Nephron progenitor cell (in vitro differentiated cells): ENCODE measurements at regions not wholly inside any gene's neighbourhood (a gene's known extent, or its start where the extent isn't known, plus 50 kb on each side); places are given as distances from the start of the nearest gene placed in this dataset.
A peak's percentile ranks its signal among the peaks of the same experiment; 100 is the strongest.

Source experiments
- DNase-seq: peaks from one replicate; pipeline ENCODE4 v3.0.0; 2021
- H3K27ac Mint-ChIP-seq: 2 replicates; pipeline ENCODE4 v1.8.0; 2021; ENCODE audit warnings: mild to moderate bottlenecking, moderate library complexity, mixed read lengths
- H3K27me3 Mint-ChIP-seq: 2 replicates; pipeline ENCODE4 v1.8.0; 2021; ENCODE audit warnings: mild to moderate bottlenecking, low read depth, mixed read lengths; ENCODE audit not compliant: poor library complexity
- H3K36me3 Mint-ChIP-seq: 2 replicates; pipeline ENCODE4 v1.8.0; 2021; ENCODE audit warnings: low read depth, mixed read lengths
- H3K4me1 Mint-ChIP-seq: 2 replicates; pipeline ENCODE4 v1.8.0; 2021; ENCODE audit warnings: mixed read lengths
- H3K4me3 Mint-ChIP-seq: 2 replicates; pipeline ENCODE4 v1.8.0; 2021; ENCODE audit warnings: mild to moderate bottlenecking, moderate library complexity, mixed read lengths
- H3K9me3 Mint-ChIP-seq: 2 replicates; pipeline ENCODE4 v1.8.0; 2021; ENCODE audit warnings: mild to moderate bottlenecking, moderate library complexity, mixed read lengths
- CTCF ChIP-seq: fragments of 200-600 bp; sonication (generic); IDR thresholded peaks from 2 replicates; pipeline ENCODE4 v1.5.0; 2021; ENCODE audit warnings: antibody characterized with exemption

DNA sequence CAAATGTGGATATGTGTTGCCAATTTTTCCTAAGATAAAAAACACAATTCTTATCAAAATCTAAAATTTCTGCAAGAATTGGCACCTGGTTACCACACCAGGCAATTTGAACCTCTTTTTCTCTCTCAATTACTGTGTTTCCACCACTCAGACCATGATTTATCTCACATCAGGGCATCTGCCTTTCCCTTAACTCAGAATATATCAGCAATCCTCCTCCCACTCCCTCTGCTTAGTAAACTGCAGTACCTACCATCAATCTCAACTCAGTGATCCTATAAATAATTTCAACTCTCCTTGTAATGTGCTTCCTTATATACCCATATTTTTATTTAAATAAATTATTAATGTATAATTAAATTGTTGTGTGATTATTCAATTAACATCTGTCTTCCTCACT lies 212.3 kb upstream of the PCDH15 start:
- DNase-seq = no peak
- Mint-ChIP-seq H3K9me3 (no peaks in the 10 kb centered on the region), H3K27me3 (no peaks in the 10 kb centered on the region), H3K36me3 (no peaks in the 10 kb centered on the region), H3K4me3 (no peak overlapping the region), H3K27ac (no peak overlapping the region), H3K4me1 (peaks cover 13% of the 10 kb centered on the region)
- no peak for TF ChIP-seq CTCF

- H3K36me3 Mint-ChIP-seq = no peaks in the 10 kb centered on the region
- no peak for TF ChIP-seq CTCF
- no peak overlapping the region for H3K4me3 Mint-ChIP-seq
Measured at GRCh38 chr10:55002420-55002819, 201.4 kb upstream of the PCDH15 start.

GRCh38 chr10:55001422-55001821 lies 200.4 kb upstream of the PCDH15 start:
- Mint-ChIP-seq H3K4me1 (no peaks in the 10 kb centered on the region), H3K27me3 (no peaks in the 10 kb centered on the region), H3K9me3 (peaks cover 14% of the 10 kb centered on the region), H3K36me3 (no peaks in the 10 kb centered on the region), H3K4me3 (no peak overlapping the region), H3K27ac (no peak overlapping the region)
- TF ChIP-seq CTCF = no peak
- DNase-seq = no peak

More at GRCh38 chr10:55002420-55002819, 201.4 kb upstream of the PCDH15 start:
- Mint-ChIP-seq H3K27me3 (no peaks in the 10 kb centered on the region), H3K27ac (no peak overlapping the region), H3K9me3 (peaks cover 14% of the 10 kb centered on the region), H3K4me1 (no peaks in the 10 kb centered on the region)
- DNase-seq = no peak

DNA sequence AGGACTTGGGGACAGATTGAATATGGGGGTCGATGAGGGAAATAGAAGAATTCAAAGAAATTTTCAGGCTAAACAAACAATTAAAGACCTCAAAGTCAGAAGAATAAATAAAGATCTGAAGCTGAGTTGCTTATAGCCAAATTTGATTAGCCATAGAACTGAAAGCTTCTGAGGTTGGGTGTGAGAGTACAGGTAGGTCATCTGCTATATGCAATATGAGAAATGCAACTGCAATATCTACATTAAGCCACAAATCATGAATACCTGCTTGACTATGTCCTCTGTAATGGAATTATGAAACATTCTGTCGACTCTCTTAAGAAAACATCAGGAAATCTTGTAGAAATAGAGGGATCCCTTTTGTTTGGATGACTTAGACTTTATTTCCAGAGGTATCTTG lies 192.1 kb upstream of the PCDH15 start:
- Mint-ChIP-seq H3K36me3 (no peaks in the 10 kb centered on the region), H3K4me1 (no peaks in the 10 kb centered on the region), H3K27ac (no peak overlapping the region), H3K9me3 (peaks cover 19% of the 10 kb centered on the region), H3K4me3 (no peak overlapping the region), H3K27me3 (no peaks in the 10 kb centered on the region)
- DNase-seq = no peak
- no peak for TF ChIP-seq CTCF

- Mint-ChIP-seq H3K36me3 (no peaks in the 10 kb centered on the region), H3K27ac (no peak overlapping the region), H3K4me3 (no peak overlapping the region), H3K9me3 (peaks cover 28% of the 10 kb centered on the region), H3K27me3 (no peaks in the 10 kb centered on the region), H3K4me1 (no peaks in the 10 kb centered on the region)
- no peak for DNase-seq
- peak; percentile 39 for TF ChIP-seq CTCF
Measured at GRCh38 chr10:54985732-54986131, 184.7 kb upstream of the PCDH15 start.

GRCh38 chr10:54983255-54983654 lies 182.2 kb upstream of the PCDH15 start:
- no peak overlapping the region for H3K4me3 Mint-ChIP-seq
- H3K27me3 Mint-ChIP-seq = no peaks in the 10 kb centered on the region
- peaks cover 10% of the 10 kb centered on the region for H3K9me3 Mint-ChIP-seq
- H3K36me3 Mint-ChIP-seq = no peaks in the 10 kb centered on the region
- DNase-seq = no peak
- no peaks in the 10 kb centered on the region for H3K4me1 Mint-ChIP-seq
- no peak for TF ChIP-seq CTCF
- H3K27ac Mint-ChIP-seq = no peak overlapping the region
